GM23338 (cell line): ENCODE measurements at regions not wholly inside any gene's neighbourhood (a gene's known extent, or its start where the extent isn't known, plus 50 kb on each side); places are given as distances from the start of the nearest gene placed in this dataset.

Experiments
- ATAC-seq: fragments of 200-7000 bp; cut with Tn5 transposase; 3 replicates; pipeline ENCODE4 v1.9.1; 2020
- DNase-seq: peaks from one replicate; pipeline ENCODE4 v3.0.0-alpha.2; 2015; ENCODE audit warnings: low spot score
- H2AFZ ChIP-seq: fragments of 200-600 bp; sonication (generic); 2 replicates; pipeline ENCODE4 v1.8.0; 2016; ENCODE audit warnings: antibody characterized with exemption, mild to moderate bottlenecking, moderate library complexity
- H3F3A ChIP-seq: fragments of 200-600 bp; sonication (generic); replicated peaks from 2 replicates; pipeline ENCODE4 v1.8.0; 2017; ENCODE audit warnings: antibody characterized with exemption, mixed run types, low read depth
- H3K27ac ChIP-seq: fragments of 200-600 bp; sonication (generic); 2 replicates; pipeline ENCODE4 v1.6.1; 2016; ENCODE audit warnings: low read depth
- H3K27me3 ChIP-seq: fragments of 200-600 bp; sonication (generic); 2 replicates; pipeline ENCODE4 v1.8.0; 2016; ENCODE audit warnings: mild to moderate bottlenecking, mixed run types, moderate library complexity; ENCODE audit not compliant: insufficient read depth
- H3K36me3 ChIP-seq: fragments of 200-600 bp; sonication (generic); 2 replicates; pipeline ENCODE4 v1.8.0; 2016; ENCODE audit warnings: mild to moderate bottlenecking; ENCODE audit not compliant: insufficient read depth
- H3K4me1 ChIP-seq: fragments of 200-600 bp; sonication (generic); 2 replicates; pipeline ENCODE4 v1.8.0; 2016; ENCODE audit warnings: mild to moderate bottlenecking, moderate library complexity; ENCODE audit not compliant: insufficient read depth
- H3K4me2 ChIP-seq: fragments of 200-600 bp; sonication (generic); 2 replicates; pipeline ENCODE4 v1.7.1; 2017; ENCODE audit warnings: mixed run types
- H3K4me3 ChIP-seq: fragments of 200-600 bp; sonication (generic); 2 replicates; pipeline ENCODE4 v1.6.1; 2016; ENCODE audit warnings: mixed run types
- H3K79me2 ChIP-seq: fragments of 200-600 bp; sonication (generic); replicated peaks from 2 replicates; pipeline ENCODE4 v1.8.0; 2017; ENCODE audit warnings: mild to moderate bottlenecking; ENCODE audit not compliant: insufficient read depth
- H3K9me2 ChIP-seq: fragments of 200-600 bp; sonication (generic); 2 replicates; pipeline ENCODE4 v1.8.0; 2017; ENCODE audit not compliant: insufficient read depth
- H4K20me1 ChIP-seq: fragments of 200-600 bp; sonication (generic); replicated peaks from 2 replicates; pipeline ENCODE4 v1.8.0; 2017; ENCODE audit warnings: mild to moderate bottlenecking; ENCODE audit not compliant: insufficient read depth
- H3K27ac Mint-ChIP-seq: 2 replicates; pipeline ENCODE4 v1.8.0; 2020; ENCODE audit warnings: inconsistent platforms, mild to moderate bottlenecking, moderate library complexity, mixed read lengths
- H3K27me3 Mint-ChIP-seq: 3 replicates; pipeline ENCODE4 v1.8.0; 2022; ENCODE audit warnings: low read depth, mild to moderate bottlenecking, moderate library complexity, mixed read lengths, inconsistent platforms; ENCODE audit not compliant: insufficient read depth, poor library complexity
- H3K36me3 Mint-ChIP-seq: 3 replicates; pipeline ENCODE4 v1.8.0; 2021; ENCODE audit warnings: low read depth, mild to moderate bottlenecking, inconsistent platforms, moderate library complexity, mixed read lengths
- H3K4me1 Mint-ChIP-seq: 3 replicates; pipeline ENCODE4 v1.8.0; 2020; ENCODE audit warnings: mild to moderate bottlenecking, inconsistent platforms, mixed read lengths
- H3K4me3 Mint-ChIP-seq: 3 replicates; pipeline ENCODE4 v1.8.0; 2021; ENCODE audit warnings: moderate library complexity, mild to moderate bottlenecking, inconsistent platforms, mixed read lengths
- H3K9me3 Mint-ChIP-seq: 3 replicates; pipeline ENCODE4 v1.8.0; 2020; ENCODE audit warnings: moderate library complexity, mild to moderate bottlenecking, inconsistent platforms, mixed read lengths
- CREB1 ChIP-seq: fragments of 250-450 bp; sonication (Bioruptor Pico); IDR thresholded peaks from 2 replicates; pipeline ENCODE4 v1.5.0; 2020; ENCODE audit warnings: low read depth, mild to moderate bottlenecking, moderate library complexity
- EZH2 ChIP-seq: fragments of 200-600 bp; sonication (generic); IDR thresholded peaks from one replicate; pipeline ENCODE4 v1.8.0; 2017; ENCODE audit warnings: antibody characterized with exemption, mild to moderate bottlenecking, low read depth; ENCODE audit not compliant: unreplicated experiment
- EZH2phosphoT487 ChIP-seq: fragments of 200-600 bp; sonication (generic); IDR thresholded peaks from one replicate; pipeline ENCODE4 v1.8.1; 2018; ENCODE audit warnings: antibody characterized with exemption; ENCODE audit not compliant: unreplicated experiment
- JUNB ChIP-seq: IDR thresholded peaks from one replicate; pipeline ENCODE4 v1.6.1; 2016; ENCODE audit warnings: antibody characterized with exemption; ENCODE audit not compliant: unreplicated experiment
- NANOG ChIP-seq: IDR thresholded peaks from 2 replicates; pipeline ENCODE4 v1.6.1; 2016; ENCODE audit warnings: antibody characterized with exemption, borderline replicate concordance
- POLR2AphosphoS5 ChIP-seq: IDR thresholded peaks from 2 replicates; pipeline ENCODE4 v1.6.1; 2016; ENCODE audit warnings: antibody characterized with exemption, low read depth
- STAT1 ChIP-seq: IDR thresholded peaks from one replicate; pipeline ENCODE4 v1.6.1; 2016; ENCODE audit warnings: antibody characterized with exemption; ENCODE audit not compliant: unreplicated experiment
- ZNF114 ChIP-seq: fragments of 250-450 bp; sonication (Bioruptor Pico); IDR thresholded peaks from 2 replicates; pipeline ENCODE4 v1.5.0; 2020; ENCODE audit warnings: mild to moderate bottlenecking, moderate library complexity
- ZNF331 ChIP-seq: fragments of 250-450 bp; sonication (Bioruptor Pico); IDR thresholded peaks from 2 replicates; pipeline ENCODE4 v1.5.0; 2020; ENCODE audit warnings: low read depth, mild to moderate bottlenecking, moderate library complexity
- TF ChIP-seq, protein P1 (sequence below): fragments of 250-450 bp; sonication (Bioruptor Pico); IDR thresholded peaks from 2 replicates; pipeline ENCODE4 v1.5.0; 2020; ENCODE audit warnings: mild to moderate bottlenecking, moderate library complexity
- TF ChIP-seq, protein P2 (sequence below): IDR thresholded peaks from one replicate; pipeline ENCODE4 v1.6.1; 2018; ENCODE audit warnings: antibody characterized with exemption; ENCODE audit not compliant: unreplicated experiment
- TF ChIP-seq, protein P3 (sequence below): IDR thresholded peaks from 2 replicates; pipeline ENCODE4 v1.6.1; 2016; ENCODE audit warnings: antibody characterized with exemption
- TF ChIP-seq, protein P4 (sequence below), 2 experiments: fragments of 200-600 bp in 1 of 2; sonication (generic) in 1 of 2; conservative IDR thresholded peaks; 2 replicates each; pipeline versions ENCODE4 v1.5.1 to v1.6.1; 2016 to 2017; ENCODE audit warnings: antibody characterized with exemption in 2 of 2, low read depth in 2 of 2, mild to moderate bottlenecking in 2 of 2, moderate library complexity in 1 of 2

DNA sequence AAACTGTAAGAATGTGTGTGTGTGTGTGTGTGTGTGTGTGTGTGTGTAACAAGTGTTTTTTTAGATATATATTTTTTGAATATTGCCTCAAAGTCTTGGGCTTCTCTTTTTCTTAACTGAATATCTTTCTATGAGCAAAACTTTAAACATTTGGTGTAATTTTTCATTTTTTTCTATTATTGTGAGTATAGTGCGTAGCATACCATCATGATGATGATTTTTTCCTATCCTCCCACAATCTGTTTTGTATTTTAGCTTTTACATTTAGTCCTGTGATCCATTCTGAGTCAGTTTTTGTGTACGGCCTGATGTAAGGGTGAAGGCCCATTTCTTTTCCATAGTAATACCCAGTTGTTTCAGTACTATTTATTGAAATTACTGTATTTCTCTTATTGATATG lies 680.6 kb downstream of the TTLL7 start:
- Histone ChIP-seq H3K27me3 (no peaks in the 10 kb centered on the region), H3F3A (no peaks in the 10 kb centered on the region), H3K27ac (no peak overlapping the region), H3K4me3 (no peak overlapping the region), H3K4me1 (no peaks in the 10 kb centered on the region), H3K4me2 (no peak overlapping the region), H3K9me2 (no peaks in the 10 kb centered on the region), H3K36me3 (no peaks in the 10 kb centered on the region), H4K20me1 (no peaks in the 10 kb centered on the region), H2AFZ (no peak overlapping the region), H3K79me2 (no peaks in the 10 kb centered on the region)
- no peaks in the 10 kb centered on the region for H3K36me3 Mint-ChIP-seq
- H3K27ac Mint-ChIP-seq: no peak overlapping the region
- H3K4me3 Mint-ChIP-seq: no peak overlapping the region
- no peaks in the 10 kb centered on the region for H3K27me3 Mint-ChIP-seq
- TF ChIP-seq, protein P1, sequence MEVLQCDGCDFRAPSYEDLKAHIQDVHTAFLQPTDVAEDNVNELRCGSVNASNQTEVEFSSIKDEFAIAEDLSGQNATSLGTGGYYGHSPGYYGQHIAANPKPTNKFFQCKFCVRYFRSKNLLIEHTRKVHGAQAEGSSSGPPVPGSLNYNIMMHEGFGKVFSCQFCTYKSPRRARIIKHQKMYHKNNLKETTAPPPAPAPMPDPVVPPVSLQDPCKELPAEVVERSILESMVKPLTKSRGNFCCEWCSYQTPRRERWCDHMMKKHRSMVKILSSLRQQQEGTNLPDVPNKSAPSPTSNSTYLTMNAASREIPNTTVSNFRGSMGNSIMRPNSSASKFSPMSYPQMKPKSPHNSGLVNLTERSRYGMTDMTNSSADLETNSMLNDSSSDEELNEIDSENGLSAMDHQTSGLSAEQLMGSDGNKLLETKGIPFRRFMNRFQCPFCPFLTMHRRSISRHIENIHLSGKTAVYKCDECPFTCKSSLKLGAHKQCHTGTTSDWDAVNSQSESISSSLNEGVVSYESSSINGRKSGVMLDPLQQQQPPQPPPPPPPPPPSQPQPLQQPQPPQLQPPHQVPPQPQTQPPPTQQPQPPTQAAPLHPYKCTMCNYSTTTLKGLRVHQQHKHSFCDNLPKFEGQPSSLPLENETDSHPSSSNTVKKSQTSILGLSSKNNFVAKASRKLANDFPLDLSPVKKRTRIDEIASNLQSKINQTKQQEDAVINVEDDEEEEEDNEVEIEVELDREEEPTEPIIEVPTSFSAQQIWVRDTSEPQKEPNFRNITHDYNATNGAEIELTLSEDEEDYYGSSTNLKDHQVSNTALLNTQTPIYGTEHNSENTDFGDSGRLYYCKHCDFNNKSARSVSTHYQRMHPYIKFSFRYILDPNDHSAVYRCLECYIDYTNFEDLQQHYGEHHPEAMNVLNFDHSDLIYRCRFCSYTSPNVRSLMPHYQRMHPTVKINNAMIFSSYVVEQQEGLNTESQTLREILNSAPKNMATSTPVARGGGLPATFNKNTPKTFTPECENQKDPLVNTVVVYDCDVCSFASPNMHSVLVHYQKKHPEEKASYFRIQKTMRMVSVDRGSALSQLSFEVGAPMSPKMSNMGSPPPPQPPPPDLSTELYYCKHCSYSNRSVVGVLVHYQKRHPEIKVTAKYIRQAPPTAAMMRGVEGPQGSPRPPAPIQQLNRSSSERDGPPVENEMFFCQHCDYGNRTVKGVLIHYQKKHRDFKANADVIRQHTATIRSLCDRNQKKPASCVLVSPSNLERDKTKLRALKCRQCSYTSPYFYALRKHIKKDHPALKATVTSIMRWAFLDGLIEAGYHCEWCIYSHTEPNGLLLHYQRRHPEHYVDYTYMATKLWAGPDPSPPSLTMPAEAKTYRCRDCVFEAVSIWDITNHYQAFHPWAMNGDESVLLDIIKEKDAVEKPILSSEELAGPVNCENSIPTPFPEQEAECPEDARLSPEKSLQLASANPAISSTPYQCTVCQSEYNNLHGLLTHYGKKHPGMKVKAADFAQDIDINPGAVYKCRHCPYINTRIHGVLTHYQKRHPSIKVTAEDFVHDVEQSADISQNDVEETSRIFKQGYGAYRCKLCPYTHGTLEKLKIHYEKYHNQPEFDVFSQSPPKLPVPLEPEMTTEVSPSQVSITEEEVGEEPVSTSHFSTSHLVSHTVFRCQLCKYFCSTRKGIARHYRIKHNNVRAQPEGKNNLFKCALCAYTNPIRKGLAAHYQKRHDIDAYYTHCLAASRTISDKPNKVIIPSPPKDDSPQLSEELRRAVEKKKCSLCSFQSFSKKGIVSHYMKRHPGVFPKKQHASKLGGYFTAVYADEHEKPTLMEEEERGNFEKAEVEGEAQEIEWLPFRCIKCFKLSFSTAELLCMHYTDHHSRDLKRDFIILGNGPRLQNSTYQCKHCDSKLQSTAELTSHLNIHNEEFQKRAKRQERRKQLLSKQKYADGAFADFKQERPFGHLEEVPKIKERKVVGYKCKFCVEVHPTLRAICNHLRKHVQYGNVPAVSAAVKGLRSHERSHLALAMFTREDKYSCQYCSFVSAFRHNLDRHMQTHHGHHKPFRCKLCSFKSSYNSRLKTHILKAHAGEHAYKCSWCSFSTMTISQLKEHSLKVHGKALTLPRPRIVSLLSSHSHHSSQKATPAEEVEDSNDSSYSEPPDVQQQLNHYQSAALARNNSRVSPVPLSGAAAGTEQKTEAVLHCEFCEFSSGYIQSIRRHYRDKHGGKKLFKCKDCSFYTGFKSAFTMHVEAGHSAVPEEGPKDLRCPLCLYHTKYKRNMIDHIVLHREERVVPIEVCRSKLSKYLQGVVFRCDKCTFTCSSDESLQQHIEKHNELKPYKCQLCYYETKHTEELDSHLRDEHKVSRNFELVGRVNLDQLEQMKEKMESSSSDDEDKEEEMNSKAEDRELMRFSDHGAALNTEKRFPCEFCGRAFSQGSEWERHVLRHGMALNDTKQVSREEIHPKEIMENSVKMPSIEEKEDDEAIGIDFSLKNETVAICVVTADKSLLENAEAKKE (CRISPR knock-in tag): no peak
- TF ChIP-seq ZNF331 (CRISPR knock-in tag) (no peak), EZH2 (no peak), ZNF114 (no peak), NANOG (no peak), STAT1 (no peak), JUNB (no peak), POLR2AphosphoS5 (no peak), EZH2phosphoT487 (no peak), CREB1 (CRISPR knock-in tag) (no peak)
- TF ChIP-seq, protein P2, sequence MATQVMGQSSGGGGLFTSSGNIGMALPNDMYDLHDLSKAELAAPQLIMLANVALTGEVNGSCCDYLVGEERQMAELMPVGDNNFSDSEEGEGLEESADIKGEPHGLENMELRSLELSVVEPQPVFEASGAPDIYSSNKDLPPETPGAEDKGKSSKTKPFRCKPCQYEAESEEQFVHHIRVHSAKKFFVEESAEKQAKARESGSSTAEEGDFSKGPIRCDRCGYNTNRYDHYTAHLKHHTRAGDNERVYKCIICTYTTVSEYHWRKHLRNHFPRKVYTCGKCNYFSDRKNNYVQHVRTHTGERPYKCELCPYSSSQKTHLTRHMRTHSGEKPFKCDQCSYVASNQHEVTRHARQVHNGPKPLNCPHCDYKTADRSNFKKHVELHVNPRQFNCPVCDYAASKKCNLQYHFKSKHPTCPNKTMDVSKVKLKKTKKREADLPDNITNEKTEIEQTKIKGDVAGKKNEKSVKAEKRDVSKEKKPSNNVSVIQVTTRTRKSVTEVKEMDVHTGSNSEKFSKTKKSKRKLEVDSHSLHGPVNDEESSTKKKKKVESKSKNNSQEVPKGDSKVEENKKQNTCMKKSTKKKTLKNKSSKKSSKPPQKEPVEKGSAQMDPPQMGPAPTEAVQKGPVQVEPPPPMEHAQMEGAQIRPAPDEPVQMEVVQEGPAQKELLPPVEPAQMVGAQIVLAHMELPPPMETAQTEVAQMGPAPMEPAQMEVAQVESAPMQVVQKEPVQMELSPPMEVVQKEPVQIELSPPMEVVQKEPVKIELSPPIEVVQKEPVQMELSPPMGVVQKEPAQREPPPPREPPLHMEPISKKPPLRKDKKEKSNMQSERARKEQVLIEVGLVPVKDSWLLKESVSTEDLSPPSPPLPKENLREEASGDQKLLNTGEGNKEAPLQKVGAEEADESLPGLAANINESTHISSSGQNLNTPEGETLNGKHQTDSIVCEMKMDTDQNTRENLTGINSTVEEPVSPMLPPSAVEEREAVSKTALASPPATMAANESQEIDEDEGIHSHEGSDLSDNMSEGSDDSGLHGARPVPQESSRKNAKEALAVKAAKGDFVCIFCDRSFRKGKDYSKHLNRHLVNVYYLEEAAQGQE: no peak
- TF ChIP-seq, protein P3, sequence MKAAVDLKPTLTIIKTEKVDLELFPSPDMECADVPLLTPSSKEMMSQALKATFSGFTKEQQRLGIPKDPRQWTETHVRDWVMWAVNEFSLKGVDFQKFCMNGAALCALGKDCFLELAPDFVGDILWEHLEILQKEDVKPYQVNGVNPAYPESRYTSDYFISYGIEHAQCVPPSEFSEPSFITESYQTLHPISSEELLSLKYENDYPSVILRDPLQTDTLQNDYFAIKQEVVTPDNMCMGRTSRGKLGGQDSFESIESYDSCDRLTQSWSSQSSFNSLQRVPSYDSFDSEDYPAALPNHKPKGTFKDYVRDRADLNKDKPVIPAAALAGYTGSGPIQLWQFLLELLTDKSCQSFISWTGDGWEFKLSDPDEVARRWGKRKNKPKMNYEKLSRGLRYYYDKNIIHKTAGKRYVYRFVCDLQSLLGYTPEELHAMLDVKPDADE: no peak
- TF ChIP-seq, protein P4, sequence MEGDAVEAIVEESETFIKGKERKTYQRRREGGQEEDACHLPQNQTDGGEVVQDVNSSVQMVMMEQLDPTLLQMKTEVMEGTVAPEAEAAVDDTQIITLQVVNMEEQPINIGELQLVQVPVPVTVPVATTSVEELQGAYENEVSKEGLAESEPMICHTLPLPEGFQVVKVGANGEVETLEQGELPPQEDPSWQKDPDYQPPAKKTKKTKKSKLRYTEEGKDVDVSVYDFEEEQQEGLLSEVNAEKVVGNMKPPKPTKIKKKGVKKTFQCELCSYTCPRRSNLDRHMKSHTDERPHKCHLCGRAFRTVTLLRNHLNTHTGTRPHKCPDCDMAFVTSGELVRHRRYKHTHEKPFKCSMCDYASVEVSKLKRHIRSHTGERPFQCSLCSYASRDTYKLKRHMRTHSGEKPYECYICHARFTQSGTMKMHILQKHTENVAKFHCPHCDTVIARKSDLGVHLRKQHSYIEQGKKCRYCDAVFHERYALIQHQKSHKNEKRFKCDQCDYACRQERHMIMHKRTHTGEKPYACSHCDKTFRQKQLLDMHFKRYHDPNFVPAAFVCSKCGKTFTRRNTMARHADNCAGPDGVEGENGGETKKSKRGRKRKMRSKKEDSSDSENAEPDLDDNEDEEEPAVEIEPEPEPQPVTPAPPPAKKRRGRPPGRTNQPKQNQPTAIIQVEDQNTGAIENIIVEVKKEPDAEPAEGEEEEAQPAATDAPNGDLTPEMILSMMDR (conservative IDR thresholded peaks at IDR 0.05; ENCODE audit: low read depth in 2 of 2): no peak
- ATAC-seq: no peak
- H3K4me1 Mint-ChIP-seq: no peaks in the 10 kb centered on the region
- DNase-seq: no peak
- H3K9me3 Mint-ChIP-seq: no peaks in the 10 kb centered on the region
